Lung (tissue), 11 donors: ENCODE measurements at regions not wholly inside any gene's neighbourhood (a gene's known extent, or its start where the extent isn't known, plus 50 kb on each side); places are given as distances from the start of the nearest gene placed in this dataset.

Experiments used
- ATAC-seq: fragments of 200-7000 bp; cut with Tn5 transposase; one replicate; pipeline ENCODE4 v1.9.1; 2020; ENCODE audit warnings: moderate number of reproducible peaks; ENCODE audit not compliant: insufficient read depth, low FRiP score
- DNase-seq, 3 donors: peaks; one replicate each; pipeline ENCODE4 v3.0.0-alpha.2; 2013 to 2017
- H3K27ac ChIP-seq, 2 donors: one replicate each; pipeline ENCODE4 v1.5.1; 2013; ENCODE audit warnings: mild to moderate bottlenecking in 2 of 2, moderate library complexity in 2 of 2, control low read depth in 1 of 2, inconsistent platforms in 1 of 2, low read depth in 1 of 2, low read length in 1 of 2
- H3K27me3 ChIP-seq, 3 donors: one replicate each; pipeline ENCODE4 v1.5.1; 2013; ENCODE audit warnings: low read length in 2 of 3; ENCODE audit not compliant: control insufficient read depth in 3 of 3, insufficient read depth in 3 of 3
- H3K36me3 ChIP-seq, 4 donors: one replicate each; pipeline ENCODE4 v1.5.1; 2013; ENCODE audit warnings: low read length in 4 of 4, mild to moderate bottlenecking in 1 of 4, moderate library complexity in 1 of 4; ENCODE audit not compliant: control insufficient read depth in 4 of 4, insufficient read depth in 4 of 4
- H3K4me1 ChIP-seq, 5 donors: one replicate each; pipeline ENCODE4 v1.5.1; 2013; ENCODE audit warnings: low read length in 5 of 5, mild to moderate bottlenecking in 2 of 5, moderate library complexity in 1 of 5; ENCODE audit not compliant: control insufficient read depth in 5 of 5, insufficient read depth in 5 of 5
- H3K4me3 ChIP-seq: one replicate; pipeline ENCODE4 v1.5.1; 2013; ENCODE audit warnings: mild to moderate bottlenecking, control low read depth, moderate library complexity
- H3K9ac ChIP-seq, 2 donors: one replicate each; pipeline ENCODE4 v1.5.1; 2013; ENCODE audit warnings: low read length in 2 of 2, control low read depth in 1 of 2; ENCODE audit not compliant: insufficient read depth in 1 of 2
- H3K9me3 ChIP-seq, 4 donors: one replicate each; pipeline ENCODE4 v1.5.1; 2013; ENCODE audit warnings: low read length in 3 of 4, mild to moderate bottlenecking in 1 of 4, moderate library complexity in 1 of 4; ENCODE audit not compliant: control insufficient read depth in 4 of 4, insufficient read depth in 3 of 4
- WGBS, 2 donors: extraction: QIAGEN DNeasy Blood & Tissue Kit; methylation state at CpG; one replicate each; pipeline ENCODE4 v1.1.7; 2013; 5-methylcytosine and 5-hydroxymethylcytosine counted together
- TF ChIP-seq, protein P1 (sequence below): IDR thresholded peaks from 2 replicates; pipeline ENCODE4 v1.5.1; 2012; ENCODE audit warnings: mild to moderate bottlenecking; ENCODE audit errors: control extremely low read depth, extremely low read depth
- donor health status: control.
- donor health status: control.
- donor health status: Bipolar disorder and iron deficiency.
- donor health status: healthy.
- donor health status: DM: yes; HTN: yes; CAD: no.

DNA sequence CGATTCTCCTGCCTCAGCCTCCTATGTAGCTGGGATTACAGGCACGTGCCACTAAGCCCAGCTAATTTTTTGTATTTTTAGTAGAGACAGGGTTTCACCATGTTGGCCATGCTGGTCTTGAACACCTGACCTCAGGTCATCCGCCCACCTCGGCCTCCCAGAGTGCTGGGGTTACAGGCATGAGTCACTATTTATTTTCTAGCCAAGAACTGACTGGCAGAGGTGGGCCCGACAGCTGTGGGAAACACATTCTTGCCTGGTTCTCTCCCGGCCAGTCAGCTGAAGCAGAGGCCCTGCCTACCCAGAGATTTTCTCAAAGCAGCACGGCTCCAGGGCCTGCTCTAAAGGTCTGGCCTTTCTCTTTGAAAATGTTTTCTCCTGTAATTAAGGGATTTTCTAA is 108.0 kb downstream of the KCTD15 start:
- no peak overlapping the region for H3K4me3 ChIP-seq
- H3K27me3 ChIP-seq, result peaks cover 0 to 24% (median 15%) of the 10 kb centered on the region in 3 donors
- ATAC-seq (no peak), DNase-seq (peak in 2 of 3 donors; percentile 16 to 34)
- WGBS, 2 donors, result 60 to 63% methylated on average over 7 of the region's 7 CpGs
- TF ChIP-seq, protein P1, sequence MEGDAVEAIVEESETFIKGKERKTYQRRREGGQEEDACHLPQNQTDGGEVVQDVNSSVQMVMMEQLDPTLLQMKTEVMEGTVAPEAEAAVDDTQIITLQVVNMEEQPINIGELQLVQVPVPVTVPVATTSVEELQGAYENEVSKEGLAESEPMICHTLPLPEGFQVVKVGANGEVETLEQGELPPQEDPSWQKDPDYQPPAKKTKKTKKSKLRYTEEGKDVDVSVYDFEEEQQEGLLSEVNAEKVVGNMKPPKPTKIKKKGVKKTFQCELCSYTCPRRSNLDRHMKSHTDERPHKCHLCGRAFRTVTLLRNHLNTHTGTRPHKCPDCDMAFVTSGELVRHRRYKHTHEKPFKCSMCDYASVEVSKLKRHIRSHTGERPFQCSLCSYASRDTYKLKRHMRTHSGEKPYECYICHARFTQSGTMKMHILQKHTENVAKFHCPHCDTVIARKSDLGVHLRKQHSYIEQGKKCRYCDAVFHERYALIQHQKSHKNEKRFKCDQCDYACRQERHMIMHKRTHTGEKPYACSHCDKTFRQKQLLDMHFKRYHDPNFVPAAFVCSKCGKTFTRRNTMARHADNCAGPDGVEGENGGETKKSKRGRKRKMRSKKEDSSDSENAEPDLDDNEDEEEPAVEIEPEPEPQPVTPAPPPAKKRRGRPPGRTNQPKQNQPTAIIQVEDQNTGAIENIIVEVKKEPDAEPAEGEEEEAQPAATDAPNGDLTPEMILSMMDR, result no peak
- H3K9ac ChIP-seq, result no peak overlapping the region
- H3K36me3 ChIP-seq, result no peaks in the 10 kb centered on the region
- H3K9me3 ChIP-seq, result peaks cover 0 to 4% (median 0%) of the 10 kb centered on the region in 4 donors
- peak overlapping the region; percentile 49 to 61 for H3K27ac ChIP-seq
- peaks cover 0 to 8% (median 0%) of the 10 kb centered on the region in 5 donors for H3K4me1 ChIP-seq

DNA sequence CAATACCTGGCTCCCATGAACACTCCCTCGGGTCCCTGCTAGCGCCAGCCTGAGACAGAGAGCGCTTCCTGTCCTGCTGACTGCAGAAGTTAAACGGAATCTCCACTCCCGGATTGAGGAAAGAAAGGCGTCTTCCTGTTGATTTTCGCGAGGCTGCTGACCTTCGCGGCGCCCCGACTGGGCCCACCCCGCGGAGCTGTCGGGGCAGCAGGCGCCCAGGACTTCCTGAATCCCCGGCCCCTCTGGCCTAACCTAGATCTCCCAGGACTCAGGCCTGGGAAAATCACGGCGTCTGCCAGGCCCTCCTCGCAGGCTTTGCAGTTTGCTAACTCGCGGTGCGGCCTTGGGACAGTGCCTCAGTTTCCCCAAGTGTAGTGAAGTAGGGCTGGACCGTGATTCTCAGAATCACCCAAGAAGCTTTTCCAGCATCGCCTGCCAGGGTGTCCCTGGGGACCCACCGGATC is 108.8 kb downstream of the KCTD15 start:
- TF ChIP-seq, protein P1, result no peak
- H3K9ac ChIP-seq, result no peak overlapping the region
- ATAC-seq (peak; percentile 7), DNase-seq (peak; percentile 20 to 50 (median 41))
- H3K27me3 ChIP-seq, result peaks cover 0 to 24% (median 15%) of the 10 kb centered on the region in 3 donors
- H3K4me1 ChIP-seq, result peaks cover 0 to 8% (median 0%) of the 10 kb centered on the region in 5 donors
- 1 to 5% methylated on average over 26 of the region's 26 CpGs for WGBS, 2 donors
- peaks cover 0 to 4% (median 0%) of the 10 kb centered on the region in 4 donors for H3K9me3 ChIP-seq
- no peaks in the 10 kb centered on the region for H3K36me3 ChIP-seq
- peak overlapping the region; percentile 47 for H3K4me3 ChIP-seq
- peak overlapping the region; percentile 73 to 92 for H3K27ac ChIP-seq

DNA sequence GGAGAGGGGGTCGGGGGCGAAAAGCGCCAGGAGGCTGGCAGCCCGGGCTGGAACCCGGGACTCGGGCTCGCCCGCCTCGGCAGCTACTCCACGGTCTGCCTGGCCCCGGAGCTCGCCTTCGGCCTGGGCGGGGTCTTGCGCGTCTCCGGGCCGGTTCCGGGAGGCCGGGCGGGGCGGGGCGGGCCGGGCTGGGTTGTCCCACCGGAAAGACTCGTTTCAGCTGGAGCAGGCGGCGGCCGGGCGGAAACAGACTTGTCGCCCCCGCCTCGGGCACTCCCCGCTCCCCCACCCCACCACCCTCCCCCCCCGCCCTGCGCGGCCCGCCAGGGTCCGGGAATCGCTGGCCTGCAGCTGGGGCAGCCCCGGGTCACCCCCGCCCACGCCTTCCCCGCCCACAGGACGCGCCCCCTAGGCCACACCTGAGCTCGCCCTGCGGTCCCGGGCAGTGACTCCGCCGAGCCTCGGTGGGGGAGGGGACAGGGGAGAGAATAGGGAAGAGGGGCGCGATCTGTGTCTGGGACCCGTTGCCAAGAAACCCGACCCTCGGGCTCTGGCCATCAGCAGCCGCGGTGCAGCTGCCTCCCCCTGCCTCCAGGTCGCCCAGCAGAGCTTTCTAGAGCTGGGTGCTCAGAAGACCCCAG is 109.4 kb downstream of the KCTD15 start:
- TF ChIP-seq, protein P1, result no peak
- ATAC-seq (peak; percentile 73), DNase-seq (peak; percentile 47 to 69 (median 62))
- Histone ChIP-seq H3K27ac (peak overlapping the region; percentile 73 to 92), H3K4me3 (peak overlapping the region; percentile 47), H3K9me3 (peaks cover 0 to 6% (median 0%) of the 10 kb centered on the region in 4 donors), H3K36me3 (no peaks in the 10 kb centered on the region), H3K27me3 (peaks cover 0 to 24% (median 17%) of the 10 kb centered on the region in 3 donors), H3K9ac (no peak overlapping the region), H3K4me1 (peaks cover 0 to 8% (median 0%) of the 10 kb centered on the region in 5 donors)
- WGBS, 2 donors, result 1 to 2% methylated on average over 27 to 59 of the region's 60 CpGs
